ENCODE measurements at regions not wholly inside any gene's neighbourhood (a gene's known extent, or its start where the extent isn't known, plus 50 kb on each side); places are given as distances from the start of the nearest gene placed in this dataset.
"Not testable (repeated sequence)": the region's sequence is repeated elsewhere in the genome, so short reads cannot be mapped to it uniquely, and the experiment has no call there.

GRCh38 chr14:106642971-106643370, 1116.6 kb downstream of the TMEM121 start:
- H3K36me3 ChIP-seq (ENCODE audit: control insufficient read depth in 2 of 4, insufficient read depth in 4 of 4, low read length in 3 of 4); H2AK5ac ChIP-seq (ENCODE audit: low read depth, low read length); H3K4me1 ChIP-seq (replicated peaks in 1 of 4; ENCODE audit: control insufficient read depth in 3 of 4, insufficient read depth in 4 of 4, low read length in 3 of 4); H3K79me2 ChIP-seq (ENCODE audit: control insufficient read depth in 1 of 2, insufficient read depth in 2 of 2, low read length in 2 of 2); DNase-seq (ENCODE audit: low read depth in 1 of 2, low spot score in 2 of 2); FAIRE-seq; POLR2A ChIA-PET (ENCODE audit: partially characterized antibody); H3K27me3 ChIP-seq (replicated peaks in 1 of 4; ENCODE audit: control insufficient read depth in 3 of 4, extremely low read depth in 1 of 4, insufficient read depth in 3 of 4, low read length in 3 of 4); H3K4me2 ChIP-seq (ENCODE audit: insufficient read depth in 1 of 2, low read depth in 2 of 2, low read length in 2 of 2); H4K91ac ChIP-seq (replicated peaks; ENCODE audit: insufficient read length, low read length); H3K79me1 ChIP-seq (ENCODE audit: low read depth, low read length); H3K4ac ChIP-seq (replicated peaks; ENCODE audit: insufficient read length, low read depth, low read length); H2BK12ac ChIP-seq (ENCODE audit: low read depth, low read length); H3K23ac ChIP-seq (ENCODE audit: insufficient read length); H2BK20ac ChIP-seq (ENCODE audit: low read length); H4K8ac ChIP-seq (ENCODE audit: extremely low read depth, insufficient read depth, low read length); H3K18ac ChIP-seq (ENCODE audit: extremely low read depth, low read length); CTCF ChIA-PET (ENCODE audit: partially characterized antibody); H3K14ac ChIP-seq (ENCODE audit: insufficient read length); H3K9ac ChIP-seq (replicated peaks in 1 of 4; ENCODE audit: extremely low read depth in 1 of 4, low read depth in 3 of 4, low read length in 3 of 4); H4K5ac ChIP-seq (ENCODE audit: insufficient read length, low read depth, low read length); H3K27ac ChIP-seq (ENCODE audit: low read depth, low read length); H2BK5ac ChIP-seq (ENCODE audit: low read depth, low read length); H3K56ac ChIP-seq (replicated peaks; ENCODE audit: insufficient read length, low read depth, low read length); H3K23me2 ChIP-seq (ENCODE audit: low read depth, low read length); H3K4me3 ChIP-seq (ENCODE audit: extremely low read depth in 1 of 4, insufficient read depth in 2 of 4, low read depth in 3 of 4, low read length in 4 of 4); H4K20me1 ChIP-seq (replicated peaks in 1 of 2; ENCODE audit: control insufficient read depth in 1 of 2, insufficient read depth in 2 of 2, low read length in 2 of 2); H2AFZ ChIP-seq (ENCODE audit: low read length); H2BK120ac ChIP-seq (replicated peaks; ENCODE audit: low read depth, low read length); H2BK15ac ChIP-seq (ENCODE audit: low read length): not testable (repeated sequence)
- WGBS, 2 experiments (ENCODE audit: extremely low coverage in 1 of 2, insufficient coverage in 1 of 2, insufficient read length in 1 of 2, insufficient replicate concordance in 2 of 2, low coverage in 1 of 2, low lambda C conversion rate in 2 of 2, missing lambda C conversion rate in 1 of 2): 67% methylated on average over 5 of the region's 6 CpGs; no CpG with 5 or more reads in 1 of the 2 experiments
- peaks cover 34 to 54% of the 10 kb centered on the region in 2 experiments for H3K9me3 ChIP-seq (ENCODE audit: insufficient read depth in 2 of 2, low read depth in 1 of 2, low read length in 1 of 2)

- H3K27ac ChIP-seq (ENCODE audit: low read depth, low read length); H3K4me2 ChIP-seq (ENCODE audit: insufficient read depth in 1 of 2, low read depth in 2 of 2, low read length in 2 of 2); H3K4me3 ChIP-seq (ENCODE audit: extremely low read depth in 1 of 4, insufficient read depth in 2 of 4, low read depth in 3 of 4, low read length in 4 of 4); H3K4me1 ChIP-seq (replicated peaks in 1 of 4; ENCODE audit: control insufficient read depth in 3 of 4, insufficient read depth in 4 of 4, low read length in 3 of 4); H3K23me2 ChIP-seq (ENCODE audit: low read depth, low read length); H3K14ac ChIP-seq (ENCODE audit: insufficient read length); H2BK120ac ChIP-seq (replicated peaks; ENCODE audit: low read depth, low read length); H2BK20ac ChIP-seq (ENCODE audit: low read length); H3K18ac ChIP-seq (ENCODE audit: extremely low read depth, low read length); H4K8ac ChIP-seq (ENCODE audit: extremely low read depth, insufficient read depth, low read length); H2BK5ac ChIP-seq (ENCODE audit: low read depth, low read length); H4K5ac ChIP-seq (ENCODE audit: insufficient read length, low read depth, low read length); H3K23ac ChIP-seq (ENCODE audit: insufficient read length); DNase-seq (ENCODE audit: low read depth in 1 of 2, low spot score in 2 of 2); H3K27me3 ChIP-seq (replicated peaks in 1 of 4; ENCODE audit: control insufficient read depth in 3 of 4, extremely low read depth in 1 of 4, insufficient read depth in 3 of 4, low read length in 3 of 4); H2BK15ac ChIP-seq (ENCODE audit: low read length); H4K91ac ChIP-seq (replicated peaks; ENCODE audit: insufficient read length, low read length); POLR2A ChIA-PET (ENCODE audit: partially characterized antibody); FAIRE-seq; H4K20me1 ChIP-seq (replicated peaks in 1 of 2; ENCODE audit: control insufficient read depth in 1 of 2, insufficient read depth in 2 of 2, low read length in 2 of 2); H3K4ac ChIP-seq (replicated peaks; ENCODE audit: insufficient read length, low read depth, low read length); H3K36me3 ChIP-seq (ENCODE audit: control insufficient read depth in 2 of 4, insufficient read depth in 4 of 4, low read length in 3 of 4); H2AK5ac ChIP-seq (ENCODE audit: low read depth, low read length); H2BK12ac ChIP-seq (ENCODE audit: low read depth, low read length); H3K56ac ChIP-seq (replicated peaks; ENCODE audit: insufficient read length, low read depth, low read length); H2AFZ ChIP-seq (ENCODE audit: low read length); H3K79me1 ChIP-seq (ENCODE audit: low read depth, low read length); H3K9ac ChIP-seq (replicated peaks in 1 of 4; ENCODE audit: extremely low read depth in 1 of 4, low read depth in 3 of 4, low read length in 3 of 4); H3K79me2 ChIP-seq (ENCODE audit: control insufficient read depth in 1 of 2, insufficient read depth in 2 of 2, low read length in 2 of 2): not testable (repeated sequence)
- peaks cover 49 to 66% of the 10 kb centered on the region in 2 experiments for H3K9me3 ChIP-seq (ENCODE audit: insufficient read depth in 2 of 2, low read depth in 1 of 2, low read length in 1 of 2)
- CTCF ChIA-PET (ENCODE audit: partially characterized antibody): interaction anchor here (0.7 to 0.9 kb wide), 2 partner anchors 14 to 15 kb away, joined by 3 read pairs; no protein-coding TSS in a partner anchor
- 37% methylated on average over 2 of the region's 2 CpGs; no CpG with 5 or more reads in 1 of the 2 experiments for WGBS, 2 experiments (ENCODE audit: extremely low coverage in 1 of 2, insufficient coverage in 1 of 2, insufficient read length in 1 of 2, insufficient replicate concordance in 2 of 2, low coverage in 1 of 2, low lambda C conversion rate in 2 of 2, missing lambda C conversion rate in 1 of 2)
Observed at GRCh38 chr14:106648874-106649273, 1122.5 kb downstream of the TMEM121 start.

All from H1 (cell line).